NCI-H146 (cell line): ENCODE measurements at regions not wholly inside any gene's neighbourhood (a gene's known extent, or its start where the extent isn't known, plus 50 kb on each side); places are given as distances from the start of the nearest gene placed in this dataset.
"Not testable (repeated sequence)": the region's sequence is repeated elsewhere in the genome, so short reads cannot be mapped to it uniquely, and the experiment has no call there.

Source experiments
- DNase-seq: peaks from one replicate; lab custom pipeline; 2025; lab: John Stamatoyannopoulos, UW

- not testable (repeated sequence) for DNase-seq
Measured at GRCh38 chr3:130151555-130151954, 69.9 kb downstream of the ALG1L2 start.

GRCh38 chr3:130153247-130153646, 71.6 kb downstream of the ALG1L2 start:
- not testable (repeated sequence) for DNase-seq

- not testable (repeated sequence) for DNase-seq
Measured at GRCh38 chr3:130155464-130155863, 73.8 kb downstream of the ALG1L2 start.

GRCh38 chr3:130166856-130167255, 85.2 kb downstream of the ALG1L2 start:
- DNase-seq: not testable (repeated sequence)

GRCh38 chr3:130175195-130175594, 93.6 kb downstream of the ALG1L2 start:
- DNase-seq: not testable (repeated sequence)

GRCh38 chr3:130176476-130177256, 95.0 kb downstream of the ALG1L2 start:
- DNase-seq: not testable (repeated sequence)

GRCh38 chr3:130178835-130179234, 97.2 kb downstream of the ALG1L2 start:
- not testable (repeated sequence) for DNase-seq

- not testable (repeated sequence) for DNase-seq
Measured at GRCh38 chr3:130179353-130179970, 97.8 kb downstream of the ALG1L2 start.

GRCh38 chr3:130182475-130182874, 100.8 kb downstream of the ALG1L2 start:
- DNase-seq: not testable (repeated sequence)

GRCh38 chr3:130183689-130184088, 102.1 kb downstream of the ALG1L2 start:
- not testable (repeated sequence) for DNase-seq

GRCh38 chr3:130184152-130185024, 102.8 kb downstream of the ALG1L2 start:
- DNase-seq: not testable (repeated sequence)

GRCh38 chr3:130201272-130201671, 119.6 kb downstream of the ALG1L2 start:
- not testable (repeated sequence) for DNase-seq

GRCh38 chr3:130203633-130204032, 122.0 kb downstream of the ALG1L2 start:
- not testable (repeated sequence) for DNase-seq

- DNase-seq: no peak
Measured at GRCh38 chr3:130227540-130227939, 117.9 kb upstream of the COL6A5 start.

GRCh38 chr3:130242850-130243569, 102.5 kb upstream of the COL6A5 start:
- DNase-seq: no peak

GRCh38 chr3:130243808-130244207, 101.7 kb upstream of the COL6A5 start:
- no peak for DNase-seq

GRCh38 chr3:130250982-130251381, 94.5 kb upstream of the COL6A5 start:
- no peak for DNase-seq

- DNase-seq: no peak
Measured at GRCh38 chr3:130255442-130255841, 90.0 kb upstream of the COL6A5 start.

- DNase-seq: no peak
Measured at GRCh38 chr3:130256821-130257340, 88.6 kb upstream of the COL6A5 start.

- DNase-seq: no peak
Measured at GRCh38 chr3:130258532-130258952, 86.9 kb upstream of the COL6A5 start.

- DNase-seq: no peak
Measured at GRCh38 chr3:130259166-130259874, 86.2 kb upstream of the COL6A5 start.
